ENCODE measurements at regions not wholly inside any gene's neighbourhood (a gene's known extent, or its start where the extent isn't known, plus 50 kb on each side); places are given as distances from the start of the nearest gene placed in this dataset.

DNA sequence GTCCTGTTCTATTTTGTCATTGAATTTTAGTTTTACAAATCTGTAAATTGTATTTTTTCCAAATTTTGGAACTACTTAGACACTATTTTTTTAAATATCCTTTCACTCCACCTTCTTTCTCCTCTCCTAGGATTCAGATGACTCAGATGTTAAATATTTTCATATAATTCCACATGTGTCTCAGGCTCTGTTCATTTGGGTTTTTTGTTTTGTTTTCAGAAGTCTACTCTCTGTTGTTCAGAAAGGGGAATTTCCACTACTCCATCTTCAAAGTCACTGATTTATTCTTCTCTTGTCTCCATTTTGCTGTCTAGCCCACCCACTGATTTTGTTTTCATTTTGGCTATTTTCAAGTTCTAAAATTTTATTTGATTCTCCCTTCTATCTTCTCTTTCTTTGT is 264.0 kb upstream of the SLIT2 start:
- no peak for DNase-seq

DNA sequence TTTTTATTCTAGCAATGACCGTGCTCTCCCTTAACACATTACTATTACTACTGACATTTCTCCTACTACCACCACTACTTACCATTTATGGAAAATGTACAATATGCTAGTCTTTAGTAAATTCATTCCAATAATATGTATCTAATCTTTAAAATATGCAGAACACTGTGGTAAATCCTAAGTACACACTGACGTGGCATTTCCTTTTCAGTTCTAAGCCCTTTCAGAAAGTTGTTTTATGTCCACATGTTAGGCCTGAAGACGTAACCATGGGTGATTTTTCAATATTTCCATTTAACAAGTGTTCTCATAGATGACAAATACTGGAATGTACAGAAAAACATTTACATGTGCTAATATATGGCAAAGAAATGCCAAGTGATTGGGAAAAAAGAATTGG is 268.6 kb upstream of the SLIT2 start:
- no peak for DNase-seq

DNA sequence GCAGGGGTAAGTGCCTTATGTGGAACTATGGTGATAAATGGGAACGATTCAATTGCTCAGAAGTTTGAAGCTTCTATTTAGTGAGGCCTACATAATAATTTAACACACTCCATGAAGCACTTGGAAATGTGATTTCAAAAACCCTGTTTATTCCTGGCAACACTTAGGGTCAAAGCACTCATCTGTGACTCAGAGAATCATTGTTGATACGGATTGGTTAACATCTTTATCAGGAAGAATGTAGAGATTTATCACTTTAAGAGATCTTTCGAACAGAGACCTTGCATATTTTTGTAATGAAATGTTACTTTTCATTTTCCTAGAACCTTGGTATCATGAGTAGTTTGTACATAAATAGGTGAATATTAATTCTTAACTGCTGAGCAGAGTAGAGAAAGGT is 269.1 kb upstream of the SLIT2 start:
- DNase-seq: no peak

DNA sequence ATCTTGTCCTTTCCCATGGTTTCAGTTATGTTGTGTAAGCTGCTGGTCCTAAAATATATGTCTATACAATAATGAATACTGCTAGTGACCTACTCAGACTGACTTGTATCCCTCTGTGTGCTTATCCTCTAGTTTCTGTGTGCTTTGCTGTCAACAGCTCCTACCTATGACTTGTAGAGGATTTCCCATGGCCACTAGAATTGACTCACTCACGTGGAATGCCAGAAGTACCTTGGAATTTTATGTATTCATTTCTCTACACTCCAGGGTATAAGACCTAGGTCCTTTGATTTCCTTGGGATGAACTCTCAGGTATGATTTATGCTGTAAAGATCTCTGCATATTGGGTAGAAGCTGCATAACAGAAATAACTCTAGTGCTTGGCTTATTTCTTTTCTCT is 279.9 kb upstream of the SLIT2 start:
- no peak for DNase-seq

DNA sequence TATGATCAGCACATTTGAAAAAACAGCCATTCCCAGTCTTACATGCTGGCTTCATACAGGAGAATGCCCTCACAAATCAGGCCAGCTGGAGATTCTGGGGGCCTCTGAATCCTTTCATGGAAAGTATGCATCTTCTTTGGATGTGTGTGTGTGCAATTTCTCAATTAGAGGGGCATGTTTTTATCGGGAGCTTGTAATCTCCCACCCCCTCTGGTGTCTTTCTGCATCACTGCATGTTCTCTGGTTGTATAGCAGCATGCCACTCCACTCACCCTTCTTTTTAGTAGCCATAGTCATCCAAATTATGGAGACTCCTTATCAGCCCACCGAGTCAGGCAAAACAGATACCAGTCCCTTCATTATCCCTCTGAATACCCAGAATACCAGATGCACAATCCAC is 282.2 kb upstream of the SLIT2 start:
- DNase-seq: no peak

DNA sequence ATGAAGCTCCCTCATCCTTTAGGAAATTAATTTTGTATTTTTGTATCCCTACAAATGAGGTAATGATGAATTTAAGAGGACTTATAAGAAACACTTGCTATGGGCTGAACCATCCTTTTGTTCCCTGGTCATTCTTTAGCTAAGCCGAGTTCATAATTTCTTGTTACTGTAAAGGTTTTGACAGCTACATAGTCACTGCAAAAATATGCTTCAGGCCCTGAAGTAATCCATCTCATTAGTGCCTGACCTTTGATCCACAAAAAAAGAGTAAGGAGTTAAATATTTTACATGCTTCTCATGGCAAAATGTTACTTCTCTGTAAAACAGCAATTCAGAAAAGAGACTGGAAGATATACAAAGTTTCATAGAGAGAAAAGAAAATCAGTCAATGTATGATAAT is 290.6 kb upstream of the SLIT2 start:
- no peak for DNase-seq

DNA sequence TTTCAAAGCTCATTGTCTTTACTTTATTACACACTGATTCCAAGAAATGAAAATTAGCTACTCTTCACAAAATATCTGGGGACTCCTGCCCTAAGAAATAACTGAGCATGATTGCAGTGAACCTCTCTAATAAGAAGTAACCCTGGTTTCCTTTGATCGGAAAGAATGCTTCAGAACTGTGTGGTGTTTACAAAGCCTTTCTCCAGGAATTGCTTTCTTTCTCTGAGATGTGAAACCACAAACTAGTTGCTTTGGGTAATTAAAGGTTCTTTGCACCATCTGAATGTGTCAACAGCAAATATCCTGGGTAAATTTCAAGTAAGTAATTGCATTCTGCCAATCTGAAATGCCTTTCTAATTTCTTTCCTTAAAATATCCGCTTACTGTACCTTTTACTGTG is 292.9 kb upstream of the SLIT2 start:
- DNase-seq: no peak

DNA sequence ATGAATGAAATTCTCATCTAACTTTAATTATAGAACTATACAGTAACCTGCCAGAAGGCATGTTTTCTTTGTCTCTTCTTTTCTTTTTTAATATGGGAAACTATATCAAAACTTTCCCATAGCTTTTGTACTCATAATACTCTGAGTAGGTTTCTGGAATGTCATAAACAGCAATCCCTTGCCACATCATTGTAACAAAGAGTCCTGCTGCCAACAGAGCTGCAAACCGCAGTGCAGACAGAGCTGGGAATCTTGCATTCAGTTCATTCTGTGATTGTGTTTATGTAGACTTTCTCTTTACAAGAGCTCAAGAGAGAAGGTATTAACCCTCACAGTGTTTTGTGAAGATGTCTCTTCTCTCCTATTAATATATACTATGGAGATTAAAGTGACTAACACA is 304.4 kb upstream of the SLIT2 start:
- no peak for DNase-seq

DNA sequence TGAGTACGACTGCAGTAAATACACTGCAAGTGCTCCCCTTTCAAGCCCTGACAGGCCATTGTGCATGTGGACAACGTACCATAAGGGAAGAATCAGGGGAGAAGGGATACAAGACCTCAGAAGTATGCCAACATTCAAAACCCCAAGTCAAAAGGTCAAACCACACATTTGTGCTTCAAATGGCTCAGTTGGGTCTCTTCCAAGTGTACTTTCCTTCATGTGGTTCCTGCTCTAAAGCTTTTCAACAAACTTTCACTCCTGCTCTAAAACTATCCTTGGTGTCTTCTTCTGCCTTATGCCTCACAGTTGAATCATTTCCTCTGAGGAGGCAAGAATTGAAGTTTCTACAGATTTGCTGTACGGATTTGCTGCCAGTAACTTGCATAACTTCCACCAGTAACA is 305.7 kb upstream of the SLIT2 start:
- no peak for DNase-seq

DNA sequence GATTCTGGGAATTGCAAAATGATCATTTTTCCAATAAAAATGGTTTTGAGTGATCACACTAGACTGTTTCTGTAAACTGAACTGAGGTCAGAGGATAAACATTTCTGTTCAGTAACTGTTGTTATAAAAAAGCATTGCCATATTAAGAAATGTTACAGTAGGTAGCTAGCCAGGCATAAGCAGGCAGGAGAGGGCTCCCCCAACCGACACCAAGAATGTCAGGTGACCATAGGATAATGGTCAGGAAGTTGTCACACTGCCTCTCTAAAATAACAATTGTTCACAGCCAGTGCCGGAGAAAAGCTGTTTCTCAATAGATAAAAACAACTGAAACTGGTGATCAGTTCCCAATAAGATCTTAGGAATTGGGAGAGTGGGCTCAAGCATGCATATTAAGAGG is 306.2 kb upstream of the SLIT2 start:
- no peak for DNase-seq

DNA sequence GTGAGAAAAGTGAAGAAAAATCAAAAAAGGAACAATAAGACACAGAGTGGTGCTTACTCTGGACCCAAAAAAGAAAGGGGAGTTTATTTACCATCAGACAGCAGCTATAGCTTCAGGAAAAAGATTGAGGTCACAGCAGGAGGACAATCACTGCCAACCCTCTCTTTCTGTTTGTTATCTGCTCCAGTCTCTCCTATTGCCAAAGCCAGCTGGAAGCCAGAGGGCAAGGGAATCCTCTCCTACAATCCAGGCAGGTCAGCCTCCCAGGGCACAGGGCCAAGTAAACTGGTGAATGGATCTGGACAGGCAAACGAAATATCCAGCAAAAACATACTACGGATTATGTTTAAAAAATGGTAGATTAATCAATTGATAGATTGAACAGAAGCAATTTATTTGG is 306.9 kb upstream of the SLIT2 start:
- no peak for DNase-seq

DNA sequence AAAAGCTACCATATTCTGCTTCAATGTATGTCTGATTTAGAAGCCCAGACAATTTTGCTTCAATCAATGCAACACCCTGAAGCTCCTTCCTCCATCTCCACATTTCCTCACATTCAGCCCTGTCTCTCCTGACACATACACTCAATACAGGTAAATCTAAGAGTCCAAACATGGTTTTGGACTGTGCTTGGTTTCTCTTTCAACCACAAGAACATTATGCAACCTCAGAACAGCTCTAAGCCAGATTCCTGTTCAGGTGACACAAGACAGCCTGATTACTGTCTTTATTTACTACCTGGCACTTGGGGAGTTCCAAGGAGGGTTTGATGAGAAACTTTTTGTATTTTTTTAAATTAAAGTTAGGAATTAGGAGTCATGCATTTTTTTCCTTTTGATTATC is 307.5 kb upstream of the SLIT2 start:
- no peak for DNase-seq

DNA sequence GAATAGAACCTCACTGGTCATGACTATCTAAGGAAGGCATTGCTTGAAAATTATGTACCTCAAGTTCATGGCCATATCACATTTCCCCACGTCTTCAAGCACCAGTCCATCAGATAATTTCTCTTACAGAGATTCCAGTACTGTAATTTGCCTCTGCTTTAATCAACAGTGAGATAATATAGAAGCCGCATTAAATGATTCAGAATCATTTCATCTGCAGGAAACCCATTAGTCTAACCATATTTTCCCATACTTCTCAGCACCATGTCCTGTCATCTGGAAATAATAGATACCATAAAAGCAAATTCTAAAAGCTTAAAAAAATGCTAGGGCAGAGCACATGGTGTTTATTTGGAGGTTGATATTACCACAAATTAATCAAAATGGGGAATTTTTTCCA is 310.3 kb upstream of the SLIT2 start:
- no peak for DNase-seq

DNA sequence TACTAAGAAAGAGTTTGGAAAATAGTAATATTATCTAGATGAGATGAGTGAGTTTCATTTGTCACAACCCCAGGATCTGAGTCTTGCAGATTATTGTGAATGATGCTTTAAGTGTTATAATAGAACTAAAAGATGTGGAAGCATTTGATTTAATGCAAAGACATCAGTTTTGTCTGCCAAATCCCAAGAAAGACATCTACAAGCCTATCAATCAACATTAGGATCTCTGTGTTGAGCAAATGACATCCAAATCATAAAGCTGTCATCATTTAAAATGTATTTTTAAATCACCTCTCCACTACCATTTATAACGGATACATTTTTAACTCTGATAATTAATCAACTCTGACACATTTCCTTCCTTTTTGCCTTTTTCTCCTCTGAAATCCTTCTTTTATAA is 310.8 kb upstream of the SLIT2 start:
- no peak for DNase-seq

DNA sequence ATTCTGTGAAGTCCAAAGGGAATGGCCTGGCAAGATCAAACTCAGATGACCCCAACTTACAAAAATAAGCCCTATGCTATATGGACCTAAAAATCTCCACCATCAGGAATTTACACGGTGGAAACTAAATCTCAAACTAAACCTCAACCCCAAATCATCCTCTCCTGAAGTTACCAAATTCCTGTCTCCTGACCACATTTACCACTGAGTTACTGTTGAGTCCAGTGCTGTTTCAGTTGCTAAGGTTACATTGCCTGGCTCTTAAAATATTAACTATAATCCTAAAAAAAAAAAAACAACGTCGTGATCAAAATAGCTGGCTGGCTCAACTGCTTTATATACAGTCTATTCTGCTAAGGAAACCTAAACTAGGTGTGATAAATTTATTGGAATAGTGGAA is 315.2 kb upstream of the SLIT2 start:
- no peak for DNase-seq

DNA sequence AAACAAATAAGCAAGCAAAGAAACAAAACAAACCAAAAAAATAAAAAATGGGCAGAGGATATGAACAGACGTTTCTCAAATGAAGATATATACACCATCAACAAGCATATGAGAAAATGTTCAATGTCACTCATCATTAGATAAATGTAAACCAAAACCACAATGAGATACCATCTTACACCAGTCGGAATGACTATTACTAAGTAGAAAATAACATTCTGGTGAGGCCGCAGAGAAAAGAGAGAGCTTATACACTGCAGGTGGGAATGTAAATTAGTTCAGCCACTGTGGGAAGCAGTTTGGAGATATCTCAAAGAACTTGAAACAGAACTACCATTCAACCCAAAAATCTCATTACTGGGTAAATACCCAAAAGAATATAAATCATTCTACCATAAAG is 321.0 kb upstream of the SLIT2 start:
- no peak for DNase-seq

DNA sequence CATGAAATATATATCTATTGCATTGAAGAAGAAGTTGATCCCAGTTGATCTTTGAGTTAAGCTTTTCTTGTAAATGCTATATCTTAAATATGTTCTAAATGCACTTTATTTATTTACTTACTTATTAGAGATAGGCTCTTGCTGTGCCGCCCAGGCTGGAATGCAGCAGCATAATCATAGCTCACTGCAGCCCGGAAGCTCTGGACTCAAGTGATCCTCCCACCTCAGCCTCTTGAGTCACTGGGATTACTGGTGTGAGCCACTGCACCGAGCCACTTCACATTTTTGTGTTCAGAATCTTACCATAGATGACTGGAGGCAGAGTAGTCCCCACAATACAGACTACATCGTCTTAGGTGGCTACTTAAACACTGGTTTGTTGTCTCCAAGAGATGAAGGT is 324.3 kb upstream of the SLIT2 start:
- no peak for DNase-seq

DNA sequence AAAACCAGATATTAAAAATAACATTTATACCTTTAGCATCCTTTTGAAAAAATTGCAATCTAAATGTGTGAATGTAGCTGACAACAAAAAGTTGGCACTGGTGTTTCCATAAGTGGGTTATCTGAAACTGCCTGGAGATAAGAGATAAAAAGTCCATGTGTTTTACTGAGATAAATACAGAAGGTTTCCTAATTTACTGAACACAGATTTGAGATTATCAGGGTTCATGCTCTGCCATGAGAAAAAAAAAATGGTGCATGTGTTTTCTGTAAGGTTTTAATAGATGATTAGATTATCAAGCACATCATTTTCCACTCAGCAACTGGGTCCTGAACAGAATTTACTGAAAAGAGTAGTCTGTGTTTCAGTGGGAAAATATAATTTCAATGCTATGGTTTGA is 326.2 kb upstream of the SLIT2 start:
- DNase-seq: no peak

DNA sequence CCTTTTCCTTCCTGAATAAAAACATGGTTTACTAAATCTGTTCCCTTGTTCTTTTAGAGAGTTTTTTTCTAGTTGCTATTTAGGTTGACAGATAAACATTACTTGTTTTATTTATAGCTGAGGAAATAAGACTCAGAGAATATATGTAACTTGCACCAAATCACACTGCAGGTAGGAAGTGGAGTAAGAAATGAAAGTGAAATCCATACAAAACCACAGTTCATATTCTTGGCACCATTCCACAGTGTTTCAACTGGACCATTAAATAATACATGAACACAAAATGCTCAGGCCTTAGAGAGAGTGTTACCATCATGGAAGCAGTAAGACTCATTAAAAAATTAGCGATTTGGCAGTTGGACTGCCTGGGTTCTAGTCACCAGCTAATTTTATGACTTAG is 326.9 kb upstream of the SLIT2 start:
- no peak for DNase-seq

DNA sequence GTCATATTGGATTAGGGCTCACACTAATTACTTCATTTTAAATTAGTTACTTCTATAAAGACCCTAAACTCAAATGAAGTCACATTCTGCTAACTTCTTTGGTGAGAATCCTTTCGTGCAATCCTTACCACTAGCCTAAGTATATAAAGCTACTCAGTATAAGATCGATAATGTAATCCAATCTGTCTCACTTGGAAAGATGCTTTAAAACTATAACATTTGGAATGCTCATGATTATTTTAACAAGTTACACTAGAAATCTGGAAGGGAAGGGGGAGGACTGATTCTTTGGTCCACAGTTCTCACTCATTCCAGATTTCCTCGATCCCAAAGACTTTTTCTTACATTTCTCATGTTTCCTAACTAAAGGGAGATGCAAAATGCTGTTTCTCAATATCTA is 336.4 kb upstream of the SLIT2 start:
- DNase-seq: no peak

DNA sequence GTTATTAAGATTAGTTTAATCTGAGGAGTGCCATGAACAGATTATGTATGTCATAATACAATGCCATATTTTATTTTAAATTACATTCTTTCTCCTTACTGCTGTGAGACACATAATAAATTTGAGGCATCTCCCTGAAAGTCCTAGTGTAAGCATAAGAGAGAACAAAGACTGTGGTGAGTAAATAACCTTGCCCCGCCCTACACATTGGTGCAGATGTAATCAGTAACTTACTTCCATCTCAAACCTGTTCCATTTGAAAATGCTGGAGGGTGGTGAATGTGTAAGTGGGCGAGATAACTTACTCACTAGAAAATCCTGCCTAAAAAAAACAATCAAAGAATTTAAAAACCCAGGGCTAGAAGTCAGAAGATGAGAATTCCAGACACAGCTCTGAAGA is 338.1 kb upstream of the SLIT2 start:
- DNase-seq: no peak

DNA sequence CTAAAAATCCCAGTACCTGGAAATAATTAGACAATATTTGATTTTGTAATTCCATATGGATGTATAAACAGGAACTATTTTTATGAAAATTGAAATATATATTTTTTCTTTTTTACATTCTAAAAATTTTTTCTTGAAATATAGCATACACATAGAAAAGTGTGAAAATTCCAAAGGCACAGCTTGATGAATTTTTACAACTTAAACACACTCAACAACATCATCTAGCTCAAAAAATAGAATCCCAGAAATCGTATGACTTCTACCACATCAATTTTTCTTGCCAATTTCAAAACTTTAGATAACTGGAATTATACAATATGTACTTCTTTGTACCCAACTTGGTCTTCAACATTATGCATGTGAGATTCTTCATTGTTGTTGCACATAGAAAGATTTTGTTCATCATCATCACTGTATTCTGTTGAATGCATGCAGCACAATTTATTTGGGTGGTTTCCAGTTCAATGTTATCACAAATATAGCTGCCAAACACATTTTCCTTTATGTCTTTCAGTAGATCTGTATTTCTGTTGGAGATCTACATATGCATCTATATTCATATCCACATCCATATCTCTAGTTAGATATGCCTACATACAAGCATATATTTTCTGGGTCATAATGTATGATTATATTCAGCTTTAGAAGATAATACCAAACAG is 340.7 kb upstream of the SLIT2 start:
- no peak for DNase-seq

DNA sequence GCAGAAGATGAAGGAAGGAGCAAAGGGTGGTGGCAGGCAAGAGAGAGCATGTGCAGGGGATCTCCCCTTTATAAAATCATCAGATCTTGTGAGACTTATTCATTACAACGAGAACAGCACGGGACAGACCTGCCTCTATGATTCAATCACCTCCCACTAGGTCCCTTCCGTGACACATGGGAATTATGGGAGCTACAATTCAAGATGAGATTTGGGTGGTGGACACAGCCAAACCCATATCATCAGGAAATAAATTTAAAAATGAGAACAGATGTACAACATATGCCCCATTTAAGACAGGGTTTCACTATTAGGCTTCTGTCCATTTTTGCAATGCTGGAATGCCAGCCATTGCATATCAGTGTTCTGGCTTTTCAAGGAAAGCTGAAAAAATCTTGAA is 346.7 kb upstream of the SLIT2 start:
- no peak for DNase-seq

DNA sequence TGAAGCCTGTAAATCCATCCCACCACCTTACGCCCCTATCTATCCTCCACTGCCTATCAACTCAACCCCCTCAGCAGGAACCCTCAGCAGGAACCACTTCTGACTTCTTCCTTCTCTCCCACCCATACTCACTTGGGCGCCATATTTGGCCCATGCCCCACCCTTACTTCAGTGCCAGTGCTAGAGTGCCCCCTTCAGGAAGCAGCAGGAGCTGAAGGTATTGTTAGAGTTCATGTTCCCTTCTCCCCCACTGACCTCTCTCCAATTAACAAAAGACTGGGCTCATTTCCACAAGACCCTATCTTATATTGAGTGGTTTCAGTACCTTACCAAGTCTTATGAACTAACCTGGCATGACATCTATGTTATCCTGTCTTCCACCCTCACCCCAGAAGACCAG is 363.1 kb upstream of the SLIT2 start:
- DNase-seq: no peak

DNA sequence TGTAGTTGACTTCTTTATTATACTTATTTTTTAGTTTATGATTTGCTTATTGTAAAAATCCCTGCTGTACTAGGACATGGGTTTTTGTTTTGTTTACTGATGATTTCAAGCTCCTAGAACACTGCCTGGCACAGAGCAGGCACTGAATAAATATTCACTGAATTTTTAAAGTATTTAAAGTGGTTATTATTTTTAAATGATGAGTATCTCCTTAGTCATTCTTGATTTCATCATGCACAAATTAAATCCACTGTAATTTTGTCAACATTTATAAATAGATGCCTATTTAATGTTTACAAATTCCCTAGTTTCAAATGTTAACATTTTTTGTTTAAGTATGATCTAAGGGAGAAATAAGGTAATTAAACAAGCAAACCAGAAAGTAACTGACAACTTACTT is 367.9 kb upstream of the SLIT2 start:
- DNase-seq: no peak

DNA sequence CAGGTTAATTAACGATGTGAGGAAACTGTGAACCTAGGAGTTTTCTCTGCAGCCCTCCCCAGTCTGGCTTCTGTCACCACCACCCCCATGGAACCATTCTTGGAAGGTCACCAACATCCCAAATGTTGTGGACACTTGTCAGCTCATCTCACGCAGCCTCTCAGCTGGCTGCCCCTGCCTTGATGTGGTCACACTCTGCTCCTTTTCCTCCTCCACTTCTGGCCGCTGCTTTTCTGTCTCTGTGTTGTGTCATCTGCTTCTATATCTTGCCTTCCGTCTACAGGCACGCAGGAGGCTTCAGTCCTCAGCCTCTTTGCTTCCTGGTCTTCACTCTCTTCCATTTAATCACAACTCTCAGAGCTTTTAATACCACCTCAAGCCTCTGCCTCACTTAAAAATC is 371.5 kb upstream of the SLIT2 start:
- DNase-seq: no peak

All from activated T-cell treated with anti-CD3 and anti-CD28 coated beads, Interleukin-2, amount 50 U/mL, for 48 hours (primary cell).